ENCODE measurements at regions not wholly inside any gene's neighbourhood (a gene's known extent, or its start where the extent isn't known, plus 50 kb on each side); places are given as distances from the start of the nearest gene placed in this dataset.

DNA sequence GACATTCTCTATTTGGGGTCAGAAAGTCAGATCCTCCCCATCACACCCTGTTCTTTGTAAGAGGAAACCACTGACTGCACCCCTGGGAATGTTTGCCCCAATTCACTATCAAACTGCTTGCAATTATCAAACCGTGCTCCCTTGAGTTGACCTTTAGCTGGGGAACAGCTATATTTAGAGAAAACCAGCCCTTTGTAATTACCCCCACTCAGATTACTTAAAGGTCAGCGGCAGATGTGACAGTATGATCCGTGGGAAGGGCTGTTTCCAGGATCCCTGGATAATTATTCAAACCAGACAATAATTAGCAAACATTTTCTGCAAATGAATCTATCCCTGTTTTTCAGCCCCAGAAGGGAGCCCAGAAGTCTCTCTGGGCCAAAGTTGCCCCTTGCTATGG lies 242.7 kb downstream of the RRAGC start:
- no peak overlapping the region for H3K18ac ChIP-seq (ENCODE audit: insufficient read length, low read depth, low read length)
- no peaks in the 10 kb centered on the region for H3K4me1 ChIP-seq (ENCODE audit: insufficient read depth, low read length)
- H2BK15ac ChIP-seq (ENCODE audit: low read depth, low read length) = no peak overlapping the region
- no peak overlapping the region for H3K27ac ChIP-seq (ENCODE audit: insufficient read length, low read depth, low read length)
- no peak overlapping the region for H3K14ac ChIP-seq (ENCODE audit: insufficient read depth, low read length)
- no peak overlapping the region for H3K4ac ChIP-seq (ENCODE audit: low read depth, low read length)
- H3K56ac ChIP-seq (ENCODE audit: insufficient read length, low read depth, low read length) = no peak overlapping the region
- Mint-ChIP-seq H3K36me3 (ENCODE audit: insufficient read depth in 1 of 3, low read depth in 3 of 3) (peaks cover 4 to 10% (median 6%) of the 10 kb centered on the region in 3 experiments; a peak in 5 of 7 replicates), H3K4me3 (no peak overlapping the region), H3K27ac (no peak overlapping the region), H3K9me3 (peaks cover 6 to 9% of the 10 kb centered on the region in 2 experiments), H3K4me1 (peaks cover 9% of the 10 kb centered on the region in 2 experiments), H3K27me3 (ENCODE audit: low read depth) (peaks cover 11% of the 10 kb centered on the region)
- H2BK12ac ChIP-seq (ENCODE audit: insufficient read length, low read depth, low read length) = no peak overlapping the region
- no peak overlapping the region for H4K91ac ChIP-seq (ENCODE audit: insufficient read length, low read depth, low read length)
- H2BK5ac ChIP-seq (ENCODE audit: insufficient read length, low read length) = no peak overlapping the region
- H4K5ac ChIP-seq (ENCODE audit: insufficient read length, low read depth, low read length) = no peak overlapping the region
- no peak overlapping the region for H2AK5ac ChIP-seq (ENCODE audit: insufficient read length, low read length)
- H3K9me3 ChIP-seq (ENCODE audit: control insufficient read depth, low read depth, low read length) = no peaks in the 10 kb centered on the region
- H4K20me1 ChIP-seq (ENCODE audit: control insufficient read depth, insufficient read depth, insufficient read length) = no peaks in the 10 kb centered on the region
- no peak overlapping the region for H2BK120ac ChIP-seq (ENCODE audit: low read depth, low read length, poor library complexity, severe bottlenecking)
- H3K4me2 ChIP-seq (ENCODE audit: insufficient read depth, insufficient read length, low read length) = no peak overlapping the region
- no peaks in the 10 kb centered on the region for H3K79me2 ChIP-seq (ENCODE audit: insufficient read depth, low read length)
- H3K23me2 ChIP-seq (ENCODE audit: insufficient read length, low read depth, low read length, poor library complexity, severe bottlenecking) = no peaks in the 10 kb centered on the region
- H2AFZ ChIP-seq (ENCODE audit: low read length) = no peak overlapping the region
- TF ChIP-seq CTCF (conservative IDR thresholded peaks at IDR 0.05) = no peak
- H3K79me1 ChIP-seq (ENCODE audit: insufficient read depth, low read depth, low read length, poor library complexity, severe bottlenecking) = no peaks in the 10 kb centered on the region
- H3K27me3 ChIP-seq (ENCODE audit: insufficient read depth, low read length) = no peaks in the 10 kb centered on the region
- no peak overlapping the region for H2BK20ac ChIP-seq (ENCODE audit: low read depth, low read length, poor library complexity, severe bottlenecking)
- no peak overlapping the region for H4K8ac ChIP-seq (replicated peaks; ENCODE audit: insufficient read length, low read depth, low read length)
- H3T11ph ChIP-seq (ENCODE audit: low read length) = no peak overlapping the region
- DNase-seq = no peak
- no peak overlapping the region for H3K23ac ChIP-seq (ENCODE audit: insufficient read length, low read depth, low read length)
- no CpG with 5 or more reads among the region's 3 CpGs for WGBS (ENCODE audit: extremely low coverage, insufficient read length, low lambda C conversion rate)
- H3K9ac ChIP-seq (ENCODE audit: extremely low read depth, insufficient read length, low read length) = no peak overlapping the region

Data from H9 (cell line).